ENCODE measurements at regions not wholly inside any gene's neighbourhood (a gene's known extent, or its start where the extent isn't known, plus 50 kb on each side); places are given as distances from the start of the nearest gene placed in this dataset.
"Not testable (repeated sequence)": the region's sequence is repeated elsewhere in the genome, so short reads cannot be mapped to it uniquely, and the experiment has no call there.

DNA sequence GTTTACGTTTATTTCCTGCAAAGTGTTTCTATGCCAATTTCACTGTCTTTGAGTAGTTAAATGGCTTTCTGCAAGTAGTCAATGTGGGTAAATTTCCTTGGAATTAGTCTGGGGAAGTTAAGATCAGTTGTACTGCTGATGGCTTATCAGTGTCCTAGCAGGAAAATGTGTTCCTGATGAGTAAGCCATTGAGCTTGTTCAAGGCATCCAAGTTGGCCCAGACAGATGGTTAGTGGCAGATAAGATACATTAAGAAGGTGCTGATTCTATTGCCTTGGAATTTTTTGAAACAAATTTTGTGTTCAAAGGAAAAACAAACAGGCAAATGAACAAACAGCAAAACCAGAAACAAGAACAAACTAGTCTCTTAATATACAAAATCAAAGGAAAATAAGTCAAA is 258.4 kb downstream of the MAP2K6 start:
- DNase-seq (ENCODE audit: low spot score), result no peak

DNA sequence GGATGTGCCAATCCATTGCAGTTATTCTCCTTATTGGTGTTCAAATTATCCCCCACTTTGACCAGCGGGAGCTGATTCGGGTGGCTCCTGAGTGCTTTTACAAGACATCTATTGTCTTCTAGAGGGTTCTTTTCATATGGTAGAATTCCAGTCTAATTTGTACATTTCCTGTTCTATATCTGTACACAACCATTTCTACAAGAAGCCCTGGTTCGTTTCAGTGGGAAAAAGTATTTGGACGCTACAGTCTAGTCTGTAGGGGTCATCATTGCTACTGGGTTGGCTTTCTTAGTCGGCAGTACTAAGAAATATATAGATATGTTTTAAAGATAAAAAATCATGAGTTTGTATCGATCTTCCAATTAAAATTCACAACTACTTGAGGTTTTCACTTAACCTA is 262.6 kb downstream of the MAP2K6 start:
- no peak for DNase-seq (ENCODE audit: low spot score)

DNA sequence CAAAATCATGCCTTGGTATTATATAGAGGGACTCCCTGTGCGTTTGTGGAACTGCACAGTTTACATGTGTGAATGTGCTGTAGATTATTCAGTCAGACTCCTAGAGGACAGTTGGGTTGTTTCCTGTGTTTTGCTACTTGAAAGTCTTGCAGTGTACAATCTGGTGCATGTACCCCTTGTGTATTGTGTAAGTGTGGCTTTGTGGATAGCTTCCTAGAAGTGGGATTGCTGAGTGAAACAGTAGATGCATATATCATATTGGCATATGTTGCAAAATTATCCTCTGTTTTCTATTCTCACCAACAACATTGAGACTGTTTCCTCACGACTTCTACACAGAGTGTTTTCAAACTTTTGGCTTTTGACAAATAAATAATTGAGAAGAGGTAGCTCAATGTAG is 263.7 kb downstream of the MAP2K6 start:
- no peak for DNase-seq (ENCODE audit: low spot score)

DNA sequence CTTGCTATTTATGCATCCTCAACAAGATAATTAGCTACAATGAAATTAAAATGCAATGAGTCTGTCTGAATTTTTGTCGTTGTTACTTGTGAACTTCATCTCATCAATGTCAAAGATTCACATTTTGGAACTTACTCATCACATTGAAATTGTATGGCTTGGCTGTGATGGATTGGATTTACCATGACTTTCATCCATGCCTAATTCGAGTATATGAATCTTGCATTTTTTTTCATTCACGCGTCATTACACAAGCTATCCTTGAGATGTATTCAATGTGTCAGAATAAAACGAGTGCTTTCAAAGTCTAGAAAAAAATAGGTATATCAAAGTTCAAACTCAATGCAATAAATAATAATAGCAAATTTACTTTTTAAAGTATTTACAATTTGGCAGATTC is 265.3 kb downstream of the MAP2K6 start:
- no peak for DNase-seq (ENCODE audit: low spot score)

DNA sequence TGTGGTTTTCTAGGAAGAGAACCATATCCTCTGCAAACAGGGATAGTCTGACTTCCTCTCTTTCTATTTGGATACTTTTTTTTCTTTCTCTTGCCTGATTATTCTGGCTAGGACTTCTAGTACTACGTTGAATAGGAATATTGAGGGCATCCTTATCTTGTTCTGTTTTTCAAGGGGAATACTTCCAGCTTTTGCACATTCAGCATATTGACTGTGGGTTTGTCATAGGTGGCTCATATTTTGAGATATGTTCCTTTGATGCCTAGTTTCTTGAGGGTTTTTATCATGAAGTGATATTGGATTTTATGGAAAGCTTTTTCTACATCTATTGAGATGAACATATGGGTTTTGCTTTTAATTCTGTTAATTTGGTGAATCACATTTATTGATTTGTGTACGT is 269.8 kb downstream of the MAP2K6 start:
- no peak for DNase-seq (ENCODE audit: low spot score)

DNA sequence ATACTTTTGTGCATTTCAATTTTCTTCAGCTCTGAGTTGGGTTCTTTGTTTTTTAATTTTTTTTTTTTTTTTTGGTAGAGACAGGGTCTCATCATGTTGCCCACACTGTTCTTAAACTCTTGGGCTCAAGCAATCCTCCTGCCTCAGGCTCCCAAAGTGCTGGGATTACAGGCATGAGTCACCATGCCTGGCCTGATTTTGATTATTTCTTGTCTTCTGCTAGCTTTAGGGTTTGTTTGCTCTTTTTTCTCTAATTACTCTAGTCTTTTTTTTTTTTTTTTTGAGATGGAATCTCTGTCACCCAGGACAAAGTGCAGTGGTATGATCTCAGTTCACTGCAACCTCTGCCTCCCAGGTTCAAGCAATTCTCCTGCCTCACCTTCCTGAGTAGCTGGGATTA is 270.7 kb downstream of the MAP2K6 start:
- DNase-seq (ENCODE audit: low spot score), result not testable (repeated sequence)

DNA sequence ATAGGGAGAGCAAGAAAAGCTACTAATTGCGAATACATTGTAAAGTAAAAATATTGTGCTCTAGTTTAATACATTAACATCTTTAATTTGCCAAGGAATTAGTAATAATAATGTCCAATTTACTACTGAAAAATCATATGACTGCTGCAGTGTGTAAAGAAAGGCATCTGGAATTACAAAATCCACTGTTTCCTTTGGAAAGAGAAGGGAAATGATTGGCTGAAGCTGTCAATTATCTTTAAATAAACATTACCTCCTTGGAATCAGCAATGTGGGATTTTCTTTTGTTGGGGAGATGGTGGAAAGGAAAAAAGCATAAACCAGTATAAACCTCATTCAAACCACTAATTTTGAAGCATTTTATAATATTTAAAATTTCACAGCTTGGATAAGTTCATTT is 276.0 kb downstream of the MAP2K6 start:
- DNase-seq (ENCODE audit: low spot score), result no peak

DNA sequence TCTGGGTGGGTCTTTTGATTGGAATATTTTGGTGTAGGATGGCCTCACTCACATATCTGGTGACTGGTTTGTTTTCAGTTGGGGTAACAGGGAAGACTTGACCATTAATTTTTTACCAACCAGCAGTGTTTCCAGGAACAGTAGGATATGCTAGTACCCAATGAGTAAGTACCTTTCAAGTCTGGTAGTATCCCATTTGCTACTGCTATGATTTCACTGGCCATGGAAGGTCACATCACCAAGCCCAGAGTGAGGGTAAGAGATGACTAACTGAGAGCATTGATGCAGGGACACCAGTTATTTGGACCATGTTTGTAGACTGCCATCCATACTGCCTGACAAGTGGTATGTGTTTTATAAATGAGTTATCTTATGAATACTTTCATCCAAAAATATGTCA is 277.7 kb downstream of the MAP2K6 start:
- DNase-seq (ENCODE audit: low spot score), result no peak

DNA sequence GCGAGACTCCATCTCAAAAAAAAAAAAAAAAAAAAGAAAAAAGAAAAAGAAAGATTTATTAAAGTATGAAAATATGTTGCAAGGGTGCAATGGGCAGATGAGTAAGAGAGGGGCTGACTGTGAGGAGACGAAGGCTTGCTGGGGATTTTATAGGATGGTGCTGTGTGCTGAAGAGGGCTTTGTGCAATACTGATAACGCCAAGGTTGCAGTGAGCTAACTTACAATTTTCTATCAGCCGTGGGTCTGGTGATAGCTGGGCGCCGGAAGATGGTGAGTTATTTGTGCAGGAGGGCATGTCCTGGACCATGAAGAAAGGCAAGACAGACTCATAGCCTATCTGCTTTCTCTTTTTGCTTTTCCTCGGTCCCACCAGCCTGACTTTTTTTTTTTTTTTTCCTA is 281.1 kb downstream of the MAP2K6 start:
- DNase-seq (ENCODE audit: low spot score), result no peak

DNA sequence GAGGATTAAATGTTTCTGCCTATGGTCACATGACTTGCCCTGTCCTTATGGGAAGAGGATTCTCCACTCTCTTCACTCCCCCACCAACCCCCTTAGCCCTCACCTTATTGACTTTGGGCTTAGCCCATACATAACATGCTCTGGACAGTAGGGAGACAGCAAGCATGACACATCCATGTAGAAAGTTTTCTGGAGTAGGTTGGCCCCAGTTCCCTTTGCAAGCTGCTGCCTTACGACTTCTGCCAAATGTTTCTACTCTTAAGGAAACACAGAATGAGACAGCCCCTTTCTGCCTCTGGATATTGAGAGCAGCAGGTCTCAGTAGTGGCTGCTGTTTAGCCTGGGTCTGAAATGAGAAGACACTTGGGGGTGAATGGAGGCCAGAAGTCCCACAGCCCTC is 282.2 kb downstream of the MAP2K6 start:
- no peak for DNase-seq (ENCODE audit: low spot score)

DNA sequence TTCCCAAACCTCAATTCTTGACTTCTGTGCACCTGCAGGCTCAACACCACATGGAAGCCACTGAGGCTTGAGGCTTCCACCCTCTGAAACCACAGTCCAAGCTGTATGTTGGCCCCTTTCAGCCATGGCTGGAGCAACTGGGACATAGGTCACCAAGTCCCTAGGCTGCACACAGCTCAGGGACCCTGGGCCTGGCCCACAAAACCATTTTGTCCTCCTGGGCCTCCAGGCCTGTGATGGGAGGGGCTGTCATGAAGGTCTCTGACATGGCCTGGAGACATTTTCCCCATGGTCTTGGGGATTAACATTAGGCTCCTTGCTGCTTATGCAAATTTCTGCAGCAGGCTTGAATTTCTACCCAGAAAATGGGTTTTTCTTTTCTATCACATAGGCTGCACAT is 283.9 kb downstream of the MAP2K6 start:
- DNase-seq (ENCODE audit: low spot score), result not testable (repeated sequence)

DNA sequence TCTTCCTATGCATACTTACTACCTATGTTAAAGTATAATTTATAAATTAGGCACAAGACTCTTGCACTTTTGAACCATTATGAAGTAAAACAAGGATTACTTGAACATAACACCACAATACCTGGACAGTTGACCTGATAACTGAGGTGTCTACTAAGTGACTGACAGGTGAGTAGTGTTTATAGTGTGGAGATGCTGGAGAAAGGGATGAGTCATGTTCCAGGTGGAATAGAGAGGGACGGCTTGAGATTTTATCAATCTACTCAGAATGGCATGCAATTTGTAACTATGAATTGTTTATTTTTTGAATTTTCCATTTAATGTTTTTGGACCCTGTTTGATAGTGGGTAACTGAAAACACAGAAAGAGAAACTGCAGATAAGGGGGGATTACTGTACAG is 287.6 kb downstream of the MAP2K6 start:
- no peak for DNase-seq (ENCODE audit: low spot score)

DNA sequence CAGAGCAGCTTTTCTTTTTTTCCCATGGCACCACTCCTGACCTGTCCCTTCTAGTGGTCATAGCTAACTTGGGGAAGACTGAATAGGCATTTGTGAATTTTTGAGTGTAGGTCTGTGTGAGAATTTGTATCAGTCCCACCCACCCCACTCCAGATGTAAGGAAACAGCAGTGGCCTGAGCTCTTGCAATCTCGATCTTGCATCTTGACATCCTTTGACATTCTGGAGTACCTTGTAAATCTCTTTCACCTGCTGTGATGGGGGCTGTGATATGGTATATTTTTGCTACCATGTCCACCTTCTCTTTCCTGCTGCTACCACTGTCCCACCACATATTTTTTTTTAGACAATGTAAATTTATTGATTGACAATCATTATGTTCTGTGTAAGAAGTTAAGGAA is 289.3 kb downstream of the MAP2K6 start:
- DNase-seq (ENCODE audit: low spot score), result no peak

DNA sequence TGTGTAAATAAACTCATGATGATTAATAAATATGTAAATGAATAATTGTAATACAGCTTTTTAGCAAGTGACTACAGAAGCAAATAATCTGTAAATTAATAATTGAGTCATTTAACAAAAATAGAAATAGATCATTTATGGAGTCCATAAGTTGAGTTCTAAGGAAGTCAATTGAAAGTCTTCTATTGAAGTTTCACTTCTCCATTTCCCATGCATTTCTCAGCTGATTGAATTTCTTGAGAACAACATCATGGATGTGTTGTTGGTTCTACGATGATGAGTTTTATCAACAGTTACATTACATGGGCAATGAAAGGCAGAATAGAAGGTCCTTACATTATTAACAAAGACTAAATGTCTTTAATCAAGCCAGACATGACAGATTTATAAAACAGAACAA is 290.4 kb downstream of the MAP2K6 start:
- DNase-seq (ENCODE audit: low spot score), result no peak

DNA sequence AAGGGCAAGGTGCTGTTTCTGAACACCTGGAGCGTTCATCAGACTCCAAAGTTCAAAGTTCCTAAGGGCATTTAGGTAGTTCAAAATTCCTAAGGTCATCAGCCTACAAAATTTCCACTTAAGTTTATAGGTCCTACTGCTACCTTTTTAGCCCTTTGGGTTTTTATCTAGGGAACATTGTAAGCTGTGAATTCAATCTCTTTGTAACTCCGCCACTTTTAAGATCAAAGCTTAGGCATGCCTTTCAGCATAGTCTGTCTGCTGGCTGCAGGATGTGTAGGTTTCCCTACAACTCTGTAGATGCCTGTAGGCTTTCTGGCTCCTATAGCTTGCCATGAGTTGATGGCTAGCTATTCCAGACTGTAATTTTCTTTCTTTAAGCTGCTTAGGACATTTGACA is 291.6 kb downstream of the MAP2K6 start:
- DNase-seq (ENCODE audit: low spot score), result no peak

DNA sequence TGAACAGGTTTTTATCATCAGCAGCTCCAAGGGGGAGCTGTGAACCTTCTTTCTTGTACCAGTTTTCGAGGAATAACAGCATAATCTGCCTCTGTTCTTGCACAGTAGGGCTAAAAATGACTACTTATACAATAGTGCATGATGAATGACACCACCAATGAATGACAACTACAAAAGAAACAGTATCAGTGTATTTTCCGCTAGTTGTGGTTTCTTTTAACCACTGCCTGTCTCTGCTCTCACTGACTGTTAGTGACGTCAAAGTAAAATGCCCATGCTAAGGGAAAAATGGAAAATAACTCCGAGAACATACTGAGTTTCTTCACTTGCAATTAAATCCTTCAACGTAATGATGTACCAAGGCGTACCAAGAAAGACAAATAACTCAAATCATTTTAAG is 294.9 kb downstream of the MAP2K6 start:
- no peak for DNase-seq (ENCODE audit: low spot score)

DNA sequence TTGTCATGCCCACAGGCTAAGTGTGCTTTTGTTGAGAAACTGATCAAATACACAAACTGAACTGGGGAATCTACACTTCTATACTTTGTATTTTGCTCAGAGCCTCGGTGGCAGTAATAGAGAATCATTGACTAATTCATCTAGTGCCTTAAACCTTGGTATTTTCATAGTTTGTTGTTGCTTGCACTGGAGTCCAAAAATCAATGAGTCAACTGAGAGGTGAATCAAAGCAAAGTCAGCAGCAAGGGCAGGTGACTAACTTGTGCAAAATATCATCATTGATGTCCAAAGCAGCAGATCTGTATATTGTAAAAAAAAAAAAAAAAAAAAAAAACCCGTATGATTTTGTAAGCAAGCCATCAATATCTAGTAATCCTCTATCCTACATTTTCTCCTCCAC is 296.4 kb downstream of the MAP2K6 start:
- no peak for DNase-seq (ENCODE audit: low spot score)

DNA sequence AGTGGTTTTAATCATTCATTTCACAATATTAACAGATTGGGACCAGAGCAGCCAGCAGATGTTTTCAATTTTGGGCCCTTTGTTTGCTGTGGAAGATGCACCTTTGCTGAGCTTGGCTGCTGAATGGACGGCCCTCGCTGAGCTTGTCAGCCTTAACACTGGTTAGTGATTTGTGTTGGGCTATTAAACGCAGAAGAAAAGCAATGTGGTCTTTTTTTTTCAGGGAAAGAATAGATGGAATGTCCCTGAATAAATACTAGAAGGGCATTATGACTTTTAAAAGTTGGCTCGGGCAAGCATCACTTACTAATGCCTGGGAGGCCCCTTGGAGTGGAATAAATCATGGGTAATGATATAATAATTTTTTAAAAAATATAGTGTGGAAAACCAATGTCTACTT is 297.0 kb downstream of the MAP2K6 start:
- no peak for DNase-seq (ENCODE audit: low spot score)

DNA sequence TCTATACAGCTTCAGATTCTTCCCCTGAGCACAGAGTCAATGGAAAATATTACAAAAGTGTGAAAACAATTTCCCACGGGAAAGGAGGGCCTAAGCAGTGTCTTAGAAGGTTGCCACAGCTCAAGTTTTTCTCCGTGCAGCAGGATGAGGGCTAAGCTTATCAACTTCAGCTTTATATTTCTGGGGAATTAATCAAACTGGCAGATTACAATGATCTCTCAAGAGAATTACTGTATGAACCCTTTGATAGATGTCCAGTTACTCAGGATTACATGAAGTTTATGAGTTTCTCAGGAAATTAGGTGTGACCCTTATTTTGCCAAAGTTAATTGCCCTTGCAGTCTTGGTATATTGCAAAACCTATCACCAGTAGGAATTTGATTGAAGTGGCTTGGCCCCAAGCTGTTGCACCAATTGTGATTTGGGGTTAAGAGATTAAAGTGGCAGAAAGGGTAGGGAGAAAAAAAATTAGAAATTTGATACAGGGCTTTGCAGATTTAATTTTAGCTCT is 298.4 kb downstream of the MAP2K6 start:
- DNase-seq (ENCODE audit: low spot score), result no peak

DNA sequence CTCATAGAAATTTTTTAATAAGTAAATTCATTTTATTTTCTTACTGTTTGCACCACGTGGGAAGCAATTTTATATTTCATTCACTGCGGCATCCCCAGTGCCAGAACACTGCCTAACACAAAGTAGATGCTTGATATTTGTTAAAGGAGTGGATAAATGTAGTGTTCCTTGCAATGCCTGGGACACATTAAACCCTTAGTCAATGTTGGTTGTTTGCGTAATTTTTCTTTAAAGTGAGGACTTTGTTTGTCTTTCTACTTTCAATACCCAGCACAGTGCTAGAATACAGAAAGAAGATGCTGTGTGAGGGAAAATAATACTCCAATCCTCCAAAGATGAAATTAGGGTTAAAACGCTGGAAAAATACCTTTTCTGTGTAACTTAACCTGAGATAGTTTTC is 299.3 kb downstream of the MAP2K6 start:
- DNase-seq (ENCODE audit: low spot score), result no peak

DNA sequence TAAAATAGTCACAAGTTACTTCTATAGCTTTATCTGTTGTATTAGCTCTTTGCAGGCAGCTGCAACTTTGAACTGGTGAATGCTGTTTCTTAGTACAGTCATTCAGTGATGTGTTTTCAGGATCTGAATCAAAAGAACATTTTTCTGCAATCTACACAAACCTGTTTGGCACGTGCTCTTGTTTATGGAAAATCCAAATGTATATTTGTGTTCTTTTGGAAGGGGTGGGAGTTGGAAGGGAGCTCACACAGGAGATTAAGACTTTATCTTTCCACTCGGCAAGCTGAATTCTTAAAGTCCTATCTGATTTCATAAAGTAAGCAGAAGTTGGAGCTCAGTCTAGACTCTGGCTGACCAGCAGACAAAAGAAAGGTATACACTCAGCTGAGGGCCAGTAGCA is 300.2 kb downstream of the MAP2K6 start:
- DNase-seq (ENCODE audit: low spot score), result no peak

DNA sequence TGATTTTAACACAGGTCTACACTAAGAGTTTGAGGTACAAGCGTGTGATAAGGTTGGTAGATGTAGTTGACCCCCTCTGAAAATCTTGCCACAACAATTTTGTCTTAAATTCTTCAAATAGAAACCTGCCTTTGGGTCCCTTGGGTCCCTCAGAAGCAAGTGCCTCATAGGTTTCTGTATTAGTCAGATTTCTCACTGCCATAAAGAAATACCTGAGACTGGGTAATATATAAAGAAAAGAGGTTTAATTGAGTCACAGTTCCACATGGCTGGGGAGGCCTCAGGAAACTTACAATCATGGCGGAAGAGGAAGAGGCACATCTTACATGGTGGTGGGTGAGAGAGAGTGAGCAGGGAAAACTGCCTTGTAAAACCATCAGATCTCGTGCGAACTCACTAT is 301.2 kb downstream of the MAP2K6 start:
- no peak for DNase-seq (ENCODE audit: low spot score)

DNA sequence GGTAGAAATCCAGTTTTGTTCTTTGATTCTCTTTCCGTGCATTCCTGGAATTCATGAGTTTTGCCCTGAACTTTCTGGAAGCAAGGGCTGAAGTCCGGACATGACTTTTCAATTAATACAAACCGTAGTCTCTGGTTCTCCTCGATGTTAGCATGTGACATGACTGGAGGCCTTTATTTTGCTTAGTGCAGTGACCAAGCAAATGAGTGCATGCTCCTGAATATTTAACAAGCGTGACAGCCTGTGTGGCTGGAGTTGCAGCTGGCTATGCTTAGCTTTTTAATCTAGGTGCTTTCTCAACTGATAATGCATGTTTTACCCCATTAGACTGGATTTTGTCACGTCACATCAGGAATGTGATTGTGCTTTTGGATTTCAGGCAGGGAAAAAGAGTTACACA is 302.1 kb downstream of the MAP2K6 start:
- DNase-seq (ENCODE audit: low spot score), result no peak

DNA sequence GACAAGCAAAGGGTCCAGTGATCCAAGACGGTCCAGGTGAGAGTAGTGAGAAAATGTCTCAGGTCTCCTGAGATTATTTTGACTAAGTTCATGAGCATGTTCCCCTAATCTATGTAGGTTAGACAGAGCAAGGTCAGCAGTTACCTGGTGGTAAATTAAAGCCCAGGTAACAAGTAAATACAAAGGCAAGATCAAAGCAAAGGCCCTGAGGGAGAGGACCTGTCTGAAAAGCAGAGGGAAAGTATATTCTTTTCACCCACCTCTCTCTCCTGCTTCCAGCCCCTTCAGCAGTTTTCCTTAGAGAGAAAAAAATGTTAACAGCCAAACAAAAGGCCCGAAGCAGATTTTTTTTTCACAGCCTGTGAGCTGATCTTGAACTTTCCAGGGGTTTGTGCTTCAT is 302.7 kb downstream of the MAP2K6 start:
- DNase-seq (ENCODE audit: low spot score), result no peak

DNA sequence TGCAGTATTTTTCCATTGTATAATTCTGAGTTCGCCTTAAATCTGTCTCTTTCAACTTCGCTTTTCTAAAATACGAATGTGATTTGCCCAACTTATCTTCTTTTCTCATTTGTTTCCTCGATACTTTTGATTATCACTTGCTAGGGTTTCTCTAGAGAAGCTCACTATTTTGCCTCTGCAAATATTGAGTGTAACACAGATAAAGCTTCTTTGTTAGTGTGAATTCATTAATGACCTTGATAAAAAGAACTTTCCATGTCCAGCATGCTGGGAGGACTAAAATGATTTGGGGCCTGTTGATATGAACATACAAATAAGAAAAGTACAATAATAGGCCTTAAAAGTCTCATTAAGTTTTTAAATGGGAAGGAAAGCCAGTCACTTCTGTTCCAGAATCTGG is 303.3 kb downstream of the MAP2K6 start:
- DNase-seq (ENCODE audit: low spot score), result no peak

Measured in hematopoietic multipotent progenitor cell treated with erythropoietin and hydrocortisone succinate and interleukin-3 and kit ligand, for 17 days (in vitro differentiated cells).